ENCODE measurements at regions not wholly inside any gene's neighbourhood (a gene's known extent, or its start where the extent isn't known, plus 50 kb on each side); places are given as distances from the start of the nearest gene placed in this dataset.
A peak's percentile ranks its signal among the peaks of the same experiment; 100 is the strongest.

- peak; percentile 65 for DNase-seq
Observed at GRCh38 chr5:54363669-54364068, 53.3 kb upstream of the ARL15 start.

GRCh38 chr5:54362992-54363625 is 52.7 kb upstream of the ARL15 start:
- peak; percentile 58 for DNase-seq

GRCh38 chr5:54362434-54362833 is 52.1 kb upstream of the ARL15 start:
- peak; percentile 61 for DNase-seq

GRCh38 chr5:54361691-54362411 is 51.5 kb upstream of the ARL15 start:
- DNase-seq = no peak

- DNase-seq = no peak
Observed at GRCh38 chr5:54360925-54361662, 50.7 kb upstream of the ARL15 start.

Measured in EL (cell line).